Transverse colon (tissue), 4 donors: ENCODE measurements at regions not wholly inside any gene's neighbourhood (a gene's known extent, or its start where the extent isn't known, plus 50 kb on each side); places are given as distances from the start of the nearest gene placed in this dataset.

Experiments used
- DNase-seq: peaks from one replicate; pipeline ENCODE4 v3.0.0-alpha.2; 2019
- H3K27ac ChIP-seq, 4 donors: fragments of 200-600 bp; sonication (generic); 2 replicates each; pipeline ENCODE4 v1.5.1; 2016 to 2018; ENCODE audit warnings: inconsistent platforms in 4 of 4
- H3K27me3 ChIP-seq: fragments of 200-600 bp; sonication (generic); 2 replicates; pipeline ENCODE4 v1.5.1; 2017; ENCODE audit warnings: inconsistent platforms
- H3K36me3 ChIP-seq, 4 donors: fragments of 200-600 bp; sonication (generic); 2 replicates each; pipeline ENCODE4 v1.5.1; 2017 to 2019; ENCODE audit warnings: inconsistent platforms in 4 of 4
- H3K4me1 ChIP-seq, 4 donors: fragments of 200-600 bp; sonication (generic); 2 replicates each; pipeline ENCODE4 v1.5.1; 2017 to 2020; ENCODE audit warnings: inconsistent platforms in 4 of 4
- H3K4me3 ChIP-seq, 4 donors: fragments of 200-600 bp; sonication (generic); 1 replicate in 1 of 4; 2 replicates in 3 of 4; pipeline versions ENCODE4 v1.5.1 to v1.6.1; 2017 to 2019; ENCODE audit warnings: inconsistent platforms in 4 of 4
- H3K9me3 ChIP-seq, 2 donors: fragments of 200-600 bp; sonication (generic); 2 replicates each; pipeline ENCODE4 v1.5.1; 2017 to 2019; ENCODE audit warnings: inconsistent platforms in 2 of 2
- EP300 ChIP-seq: sonication (generic); formaldehyde crosslinking; IDR thresholded peaks from one replicate; pipeline ENCODE4 v1.6.1; 2017; ENCODE audit warnings: antibody characterized with exemption, low read depth
- POLR2A ChIP-seq: fragments of 450-650 bp; IDR thresholded peaks from one replicate; pipeline ENCODE4 v1.6.1; 2016; ENCODE audit warnings: antibody characterized with exemption, mild to moderate bottlenecking, moderate library complexity
- POLR2AphosphoS5 ChIP-seq, 3 donors: sonication (generic); formaldehyde crosslinking; IDR thresholded peaks; one replicate each; pipeline ENCODE4 v1.6.1; 2016; ENCODE audit warnings: antibody characterized with exemption in 3 of 3
- WGBS, 2 donors: methylation state at CpG; one replicate each; pipeline ENCODE4 v1.1.5; 2018; ENCODE audit warnings: low coverage in 1 of 2; 5-methylcytosine and 5-hydroxymethylcytosine counted together
- in situ Hi-C, 4 donors: fragments of 200-750 bp; cut with MboI; loops; one replicate each; pipeline versions ENCODE4 v1.15.0 to v1.15.1; 2017; ENCODE audit warnings: low sequenced_read_pairs in 3 of 4, low pct_ligation_motif_present in 1 of 4, low pct_unique_long_range_greater_than_20kb in 1 of 4
- intact Hi-C: fragments of 100-400 bp; cut with DNase I; formaldehyde crosslinking; loops from one replicate; pipeline ENCODE4 v1.15.1; 2023; ENCODE audit warnings: low total_unique reads
- TF ChIP-seq, protein P1 (sequence below), 5 experiments: fragments of 200-600 bp in 3 of 5; fragments of 450-650 bp in 2 of 5; sonication (generic) in 3 of 5; IDR thresholded peaks; 1 replicate in 2 of 5; 2 replicates in 3 of 5; pipeline ENCODE4 v1.5.1; 2016 to 2017; ENCODE audit warnings: antibody characterized with exemption in 5 of 5, inconsistent platforms in 3 of 5, mild to moderate bottlenecking in 2 of 5, moderate library complexity in 1 of 5

GRCh38 chr2:156700681-156701080, 264.5 kb downstream of the GPD2 start:
- H3K27me3 ChIP-seq: no peaks in the 10 kb centered on the region
- no peaks in the 10 kb centered on the region for H3K9me3 ChIP-seq
- intact Hi-C loops (no loop called here), in situ Hi-C loops (no loop called here)
- no peak for DNase-seq
- no peak for TF ChIP-seq POLR2AphosphoS5 (IDR thresholded peaks at IDR 0.05)
- TF ChIP-seq, protein P1, sequence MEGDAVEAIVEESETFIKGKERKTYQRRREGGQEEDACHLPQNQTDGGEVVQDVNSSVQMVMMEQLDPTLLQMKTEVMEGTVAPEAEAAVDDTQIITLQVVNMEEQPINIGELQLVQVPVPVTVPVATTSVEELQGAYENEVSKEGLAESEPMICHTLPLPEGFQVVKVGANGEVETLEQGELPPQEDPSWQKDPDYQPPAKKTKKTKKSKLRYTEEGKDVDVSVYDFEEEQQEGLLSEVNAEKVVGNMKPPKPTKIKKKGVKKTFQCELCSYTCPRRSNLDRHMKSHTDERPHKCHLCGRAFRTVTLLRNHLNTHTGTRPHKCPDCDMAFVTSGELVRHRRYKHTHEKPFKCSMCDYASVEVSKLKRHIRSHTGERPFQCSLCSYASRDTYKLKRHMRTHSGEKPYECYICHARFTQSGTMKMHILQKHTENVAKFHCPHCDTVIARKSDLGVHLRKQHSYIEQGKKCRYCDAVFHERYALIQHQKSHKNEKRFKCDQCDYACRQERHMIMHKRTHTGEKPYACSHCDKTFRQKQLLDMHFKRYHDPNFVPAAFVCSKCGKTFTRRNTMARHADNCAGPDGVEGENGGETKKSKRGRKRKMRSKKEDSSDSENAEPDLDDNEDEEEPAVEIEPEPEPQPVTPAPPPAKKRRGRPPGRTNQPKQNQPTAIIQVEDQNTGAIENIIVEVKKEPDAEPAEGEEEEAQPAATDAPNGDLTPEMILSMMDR (IDR thresholded peaks at IDR 0.05): no peak
- TF ChIP-seq EP300: no peak
- no peak for TF ChIP-seq POLR2A
- no peak overlapping the region for H3K4me3 ChIP-seq
- no peaks in the 10 kb centered on the region for H3K36me3 ChIP-seq
- H3K27ac ChIP-seq: no peak overlapping the region
- H3K4me1 ChIP-seq: no peaks in the 10 kb centered on the region
- 77 to 83% methylated on average over 8 of the region's 8 CpGs for WGBS, 2 donors

- in situ Hi-C loops: no loop called here
- intact Hi-C loops: no loop called here
- Histone ChIP-seq H3K9me3 (no peaks in the 10 kb centered on the region), H3K27ac (no peak overlapping the region), H3K4me3 (no peak overlapping the region), H3K36me3 (no peaks in the 10 kb centered on the region), H3K4me1 (no peaks in the 10 kb centered on the region), H3K27me3 (no peaks in the 10 kb centered on the region)
- TF ChIP-seq EP300 (no peak), POLR2A (no peak), POLR2AphosphoS5 (IDR thresholded peaks at IDR 0.05) (no peak)
- TF ChIP-seq, protein P1 (IDR thresholded peaks at IDR 0.05): no peak
- 40 to 61% methylated on average over 3 of the region's 3 CpGs for WGBS, 2 donors
- DNase-seq: no peak
These were observed 266.4 kb downstream of the GPD2 start for GRCh38 chr2:156702541-156702940.

DNA sequence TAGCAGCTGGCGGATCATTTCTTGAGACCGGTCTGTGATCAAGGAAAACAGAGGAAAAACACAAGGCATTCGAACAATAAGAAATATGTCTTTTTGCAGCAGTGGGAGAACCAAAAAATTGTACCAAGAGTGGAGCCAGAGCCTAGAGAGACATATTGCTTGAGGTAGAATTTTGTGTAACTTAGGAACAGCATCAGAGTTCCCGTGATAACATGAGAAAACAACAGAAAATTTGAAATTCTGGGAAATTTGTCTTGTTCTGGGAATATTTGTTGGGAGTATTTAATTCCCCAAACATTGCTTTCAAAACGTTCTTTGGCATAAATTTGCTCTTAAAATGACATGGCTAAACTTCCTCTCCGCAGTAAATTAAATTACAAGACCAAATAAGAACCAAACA, 267.5 kb downstream of the GPD2 start:
- Histone ChIP-seq H3K4me1 (no peaks in the 10 kb centered on the region), H3K27ac (no peak overlapping the region), H3K27me3 (no peaks in the 10 kb centered on the region), H3K9me3 (no peaks in the 10 kb centered on the region), H3K4me3 (no peak overlapping the region), H3K36me3 (no peaks in the 10 kb centered on the region)
- 69 to 70% methylated on average over 6 of the region's 6 CpGs for WGBS, 2 donors
- no peak for TF ChIP-seq POLR2AphosphoS5 (IDR thresholded peaks at IDR 0.05)
- in situ Hi-C loops (no loop called here), intact Hi-C loops (no loop called here)
- no peak for DNase-seq

- H3K4me1 ChIP-seq: no peaks in the 10 kb centered on the region
- TF ChIP-seq, protein P1 (IDR thresholded peaks at IDR 0.05): no peak
- TF ChIP-seq EP300: no peak
- no peak for TF ChIP-seq POLR2AphosphoS5 (IDR thresholded peaks at IDR 0.05)
- no peak for TF ChIP-seq POLR2A
- no peak overlapping the region for H3K27ac ChIP-seq
- 54 to 57% methylated on average over 3 of the region's 3 CpGs for WGBS, 2 donors
- no peaks in the 10 kb centered on the region for H3K27me3 ChIP-seq
- intact Hi-C loops: no loop called here
- H3K4me3 ChIP-seq: no peak overlapping the region
- no peaks in the 10 kb centered on the region for H3K36me3 ChIP-seq
- no peaks in the 10 kb centered on the region for H3K9me3 ChIP-seq
- no peak for DNase-seq
- in situ Hi-C loops: no loop called here
These were observed 268.0 kb downstream of the GPD2 start for GRCh38 chr2:156704132-156704531.

DNA sequence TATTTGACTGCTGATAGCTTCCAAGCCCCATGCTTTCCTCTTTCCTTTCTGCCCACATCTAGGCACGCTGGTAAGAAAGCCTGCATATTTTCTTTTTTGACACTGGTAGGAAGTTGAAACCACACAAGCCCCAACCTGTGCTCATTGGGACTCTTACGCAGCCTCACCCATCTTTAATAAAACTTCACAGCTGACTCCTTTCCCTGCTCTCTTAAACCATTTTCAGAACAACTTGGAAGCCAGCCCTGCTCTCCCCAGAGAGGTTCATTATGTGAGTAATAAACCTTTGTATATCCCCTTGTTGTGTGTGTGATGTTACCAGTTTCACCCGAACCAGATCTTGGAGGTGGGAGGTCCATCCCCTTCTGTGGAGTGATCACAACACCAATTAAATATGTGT, 268.4 kb downstream of the GPD2 start:
- no peak for DNase-seq
- in situ Hi-C loops (no loop called here), intact Hi-C loops (no loop called here)
- H3K27ac ChIP-seq: no peak overlapping the region
- no peak overlapping the region for H3K4me3 ChIP-seq
- no peaks in the 10 kb centered on the region for H3K4me1 ChIP-seq
- TF ChIP-seq POLR2AphosphoS5 (IDR thresholded peaks at IDR 0.05): no peak
- no peak for TF ChIP-seq EP300
- TF ChIP-seq, protein P1 (IDR thresholded peaks at IDR 0.05): no peak
- no peak for TF ChIP-seq POLR2A
- 66 to 73% methylated on average over 3 of the region's 3 CpGs for WGBS, 2 donors
- no peaks in the 10 kb centered on the region for H3K27me3 ChIP-seq
- H3K9me3 ChIP-seq: no peaks in the 10 kb centered on the region
- H3K36me3 ChIP-seq: no peaks in the 10 kb centered on the region
